ENCODE measurements at regions not wholly inside any gene's neighbourhood (a gene's known extent, or its start where the extent isn't known, plus 50 kb on each side); places are given as distances from the start of the nearest gene placed in this dataset.
A peak's percentile ranks its signal among the peaks of the same experiment; 100 is the strongest.

DNA sequence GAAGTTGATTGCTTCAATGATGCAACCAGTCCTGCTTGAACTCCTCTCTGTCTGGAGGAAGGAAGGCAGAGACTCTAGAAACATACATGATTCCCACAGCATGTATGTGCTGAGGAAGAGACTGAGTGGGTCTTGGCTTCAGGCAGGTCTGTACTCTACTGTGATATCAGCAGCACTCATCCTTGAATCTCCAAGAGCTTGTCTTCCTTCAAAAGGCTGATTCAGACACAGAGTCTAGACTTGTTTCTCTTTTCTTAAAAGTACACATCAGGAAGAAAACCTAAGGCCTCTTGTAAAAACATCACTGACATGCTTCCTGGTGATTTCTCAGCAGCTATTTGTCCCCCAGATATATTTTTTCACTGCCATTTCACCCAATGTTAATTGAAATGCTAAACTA lies 155.7 kb upstream of the HEY2 start:
- no peaks in the 10 kb centered on the region for H3K27me3 ChIP-seq (ENCODE audit: low read length)
- no peak overlapping the region for H3K4me2 ChIP-seq (ENCODE audit: low read depth, low read length, poor library complexity, severe bottlenecking)
- H3K27ac ChIP-seq (ENCODE audit: low read depth, low read length) = no peak overlapping the region
- H3F3A ChIP-seq (ENCODE audit: insufficient read depth) = 0 out of 2 replicates have a peak, but pooled peaks cover 3% of the 10 kb centered on the region
- H2AFZ ChIP-seq (ENCODE audit: low read depth, low read length, severe bottlenecking) = no peak overlapping the region
- no peaks in the 10 kb centered on the region for H3K9me3 ChIP-seq (ENCODE audit: insufficient read depth, low read length)
- no peaks in the 10 kb centered on the region for H3K9me2 ChIP-seq (replicated peaks; ENCODE audit: insufficient read depth, low read length)
- H4K20me1 ChIP-seq (ENCODE audit: low read depth, low read length) = no peaks in the 10 kb centered on the region
- TF ChIP-seq EZH2phosphoT487 (conservative IDR thresholded peaks at IDR 0.05; ENCODE audit: low read length) = no peak
- TF ChIP-seq, protein P1, sequence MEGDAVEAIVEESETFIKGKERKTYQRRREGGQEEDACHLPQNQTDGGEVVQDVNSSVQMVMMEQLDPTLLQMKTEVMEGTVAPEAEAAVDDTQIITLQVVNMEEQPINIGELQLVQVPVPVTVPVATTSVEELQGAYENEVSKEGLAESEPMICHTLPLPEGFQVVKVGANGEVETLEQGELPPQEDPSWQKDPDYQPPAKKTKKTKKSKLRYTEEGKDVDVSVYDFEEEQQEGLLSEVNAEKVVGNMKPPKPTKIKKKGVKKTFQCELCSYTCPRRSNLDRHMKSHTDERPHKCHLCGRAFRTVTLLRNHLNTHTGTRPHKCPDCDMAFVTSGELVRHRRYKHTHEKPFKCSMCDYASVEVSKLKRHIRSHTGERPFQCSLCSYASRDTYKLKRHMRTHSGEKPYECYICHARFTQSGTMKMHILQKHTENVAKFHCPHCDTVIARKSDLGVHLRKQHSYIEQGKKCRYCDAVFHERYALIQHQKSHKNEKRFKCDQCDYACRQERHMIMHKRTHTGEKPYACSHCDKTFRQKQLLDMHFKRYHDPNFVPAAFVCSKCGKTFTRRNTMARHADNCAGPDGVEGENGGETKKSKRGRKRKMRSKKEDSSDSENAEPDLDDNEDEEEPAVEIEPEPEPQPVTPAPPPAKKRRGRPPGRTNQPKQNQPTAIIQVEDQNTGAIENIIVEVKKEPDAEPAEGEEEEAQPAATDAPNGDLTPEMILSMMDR (IDR thresholded peaks at IDR 0.05; ENCODE audit: insufficient read depth, low read length, poor library complexity, severe bottlenecking) = no peak
- no peak overlapping the region for H3K9ac ChIP-seq (ENCODE audit: low read length)
- H3K36me3 ChIP-seq (ENCODE audit: low read length) = no peaks in the 10 kb centered on the region
- H3K4me3 ChIP-seq (ENCODE audit: insufficient read depth, low read length, poor library complexity, severe bottlenecking) = no peak overlapping the region
- H3K79me2 ChIP-seq (ENCODE audit: insufficient read depth, low read length) = no peaks in the 10 kb centered on the region

DNA sequence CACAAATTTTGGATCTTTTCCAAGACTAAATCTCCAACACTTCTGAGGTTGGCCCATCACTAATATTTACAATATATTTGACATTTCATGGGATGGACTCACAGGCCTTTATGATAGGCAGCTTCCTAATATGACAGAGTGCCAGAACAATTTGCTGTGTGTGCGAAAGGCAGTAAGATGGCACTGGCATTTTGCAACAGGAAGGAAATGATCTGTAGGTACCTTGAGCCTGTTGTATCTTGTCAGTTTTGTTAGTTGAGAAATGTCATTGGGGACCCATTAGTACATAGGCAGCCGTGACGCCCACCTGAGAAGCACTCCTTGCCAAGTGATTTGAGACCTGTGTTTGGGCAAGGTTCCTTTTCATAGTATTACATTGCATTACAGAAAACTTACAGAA lies 153.4 kb upstream of the HEY2 start:
- Histone ChIP-seq H3F3A (ENCODE audit: insufficient read depth) (0 out of 2 replicates have a peak, but pooled peaks cover 3% of the 10 kb centered on the region), H2AFZ (ENCODE audit: low read depth, low read length, severe bottlenecking) (no peak overlapping the region)

DNA sequence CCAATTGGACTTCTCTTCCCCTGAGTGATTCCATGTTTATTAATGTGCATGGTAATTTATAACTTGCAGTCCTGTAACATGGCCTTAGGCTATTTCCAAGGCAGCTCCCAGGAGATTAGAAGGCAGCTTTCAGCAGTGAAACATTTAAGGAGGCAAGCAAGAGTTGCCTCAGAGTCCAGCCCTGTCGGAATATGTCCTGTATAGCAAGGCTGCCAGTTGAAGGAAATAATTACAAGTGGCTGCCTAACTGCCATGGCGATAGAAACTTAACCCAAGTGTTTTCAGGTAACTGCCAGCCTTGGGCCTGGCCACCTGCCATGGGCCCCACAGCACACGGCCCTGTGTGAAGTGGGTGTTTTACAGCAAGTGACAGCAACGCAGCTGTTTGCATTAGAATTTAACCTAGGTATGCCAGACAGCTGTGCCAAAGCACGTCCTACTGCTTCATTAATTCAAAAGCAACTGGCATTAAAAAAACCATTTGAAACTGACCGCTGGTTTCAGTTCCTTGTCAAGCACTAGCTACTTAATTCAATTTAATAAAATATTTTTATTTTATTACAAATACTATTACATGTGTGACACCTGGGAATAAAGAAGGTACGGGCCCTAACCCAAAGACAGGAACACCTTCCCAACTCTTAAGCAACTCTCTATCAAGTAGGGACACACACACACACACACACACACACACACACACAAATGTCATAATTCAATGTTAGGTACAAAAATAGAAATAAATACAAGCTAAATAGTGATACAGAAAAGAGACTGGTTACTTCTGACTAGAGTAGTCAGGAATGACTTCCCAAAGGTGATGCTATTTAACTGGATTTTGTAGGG lies 151.8 kb upstream of the HEY2 start:
- no peaks in the 10 kb centered on the region for H3K79me2 ChIP-seq (ENCODE audit: insufficient read depth, low read length)
- no peaks in the 10 kb centered on the region for H3K36me3 ChIP-seq (ENCODE audit: low read length)
- peak overlapping the region; percentile 71 for H2AFZ ChIP-seq (ENCODE audit: low read depth, low read length, severe bottlenecking)
- H4K20me1 ChIP-seq (ENCODE audit: low read depth, low read length) = no peaks in the 10 kb centered on the region
- no peaks in the 10 kb centered on the region for H3K9me2 ChIP-seq (replicated peaks; ENCODE audit: insufficient read depth, low read length)
- peak overlapping the region; percentile 60 for H3K4me2 ChIP-seq (ENCODE audit: low read depth, low read length, poor library complexity, severe bottlenecking)
- no peaks in the 10 kb centered on the region for H3K27me3 ChIP-seq (ENCODE audit: low read length)
- no peaks in the 10 kb centered on the region for H3K9me3 ChIP-seq (ENCODE audit: insufficient read depth, low read length)
- 0 out of 2 replicates have a peak, but pooled peaks cover 3% of the 10 kb centered on the region for H3F3A ChIP-seq (ENCODE audit: insufficient read depth)
- TF ChIP-seq, protein P1 (IDR thresholded peaks at IDR 0.05; ENCODE audit: insufficient read depth, low read length, poor library complexity, severe bottlenecking) = no peak
- TF ChIP-seq EZH2phosphoT487 (conservative IDR thresholded peaks at IDR 0.05; ENCODE audit: low read length) = no peak
- H3K4me3 ChIP-seq (ENCODE audit: insufficient read depth, low read length, poor library complexity, severe bottlenecking) = peak overlapping the region; percentile 42
- H3K9ac ChIP-seq (ENCODE audit: low read length) = peak overlapping the region; percentile 10; the same call in 1 of the 2 replicates
- peak overlapping the region; percentile 89 for H3K27ac ChIP-seq (ENCODE audit: low read depth, low read length)

More for the DNA sequence above, 153.4 kb upstream of the HEY2 start:
- H3K36me3 ChIP-seq (ENCODE audit: low read length) = no peaks in the 10 kb centered on the region
- no peak overlapping the region for H3K27ac ChIP-seq (ENCODE audit: low read depth, low read length)
- H4K20me1 ChIP-seq (ENCODE audit: low read depth, low read length) = no peaks in the 10 kb centered on the region
- no peaks in the 10 kb centered on the region for H3K27me3 ChIP-seq (ENCODE audit: low read length)
- H3K9ac ChIP-seq (ENCODE audit: low read length) = no peak overlapping the region
- H3K9me2 ChIP-seq (replicated peaks; ENCODE audit: insufficient read depth, low read length) = no peaks in the 10 kb centered on the region
- no peaks in the 10 kb centered on the region for H3K9me3 ChIP-seq (ENCODE audit: insufficient read depth, low read length)
- no peak overlapping the region for H3K4me3 ChIP-seq (ENCODE audit: insufficient read depth, low read length, poor library complexity, severe bottlenecking)
- no peaks in the 10 kb centered on the region for H3K79me2 ChIP-seq (ENCODE audit: insufficient read depth, low read length)
- TF ChIP-seq EZH2phosphoT487 (conservative IDR thresholded peaks at IDR 0.05; ENCODE audit: low read length) = no peak
- TF ChIP-seq, protein P1 (IDR thresholded peaks at IDR 0.05; ENCODE audit: insufficient read depth, low read length, poor library complexity, severe bottlenecking) = no peak
- no peak overlapping the region for H3K4me2 ChIP-seq (ENCODE audit: low read depth, low read length, poor library complexity, severe bottlenecking)

All from SU-DHL-6 (cell line).